Loucy (cell line): ENCODE measurements at regions not wholly inside any gene's neighbourhood (a gene's known extent, or its start where the extent isn't known, plus 50 kb on each side); places are given as distances from the start of the nearest gene placed in this dataset.

Experiments used
- CTCF ChIP-seq: fragments of 200-600 bp; sonication (generic); conservative IDR thresholded peaks from 2 replicates; pipeline ENCODE4 v1.5.1; 2014; ENCODE audit warnings: mild to moderate bottlenecking, antibody characterized with exemption, low read length
- EZH2phosphoT487 ChIP-seq: fragments of 200-600 bp; IDR thresholded peaks from 2 replicates; pipeline ENCODE4 v1.6.1; 2018; ENCODE audit warnings: antibody characterized with exemption, mild to moderate bottlenecking, moderate library complexity, borderline replicate concordance

- TF ChIP-seq EZH2phosphoT487 (no peak), CTCF (no peak)
Measured at GRCh38 chr20:60892095-60892813, 359.8 kb upstream of the CDH4 start.
